ENCODE measurements at regions not wholly inside any gene's neighbourhood (a gene's known extent, or its start where the extent isn't known, plus 50 kb on each side); places are given as distances from the start of the nearest gene placed in this dataset.

- TF ChIP-seq CBX5 (IDR thresholded peaks at IDR 0.05; ENCODE audit: low read depth) (no peak), STAT1 (conservative IDR thresholded peaks at IDR 0.05) (no peak), ZNF24 (IDR thresholded peaks at IDR 0.05) (no peak), MEF2A (IDR thresholded peaks at IDR 0.05; ENCODE audit: insufficient read depth, low read depth, low read length) (no peak), RBBP5 (conservative IDR thresholded peaks at IDR 0.05) (no peak), MTA3 (IDR thresholded peaks at IDR 0.05; ENCODE audit: borderline replicate concordance, low read length) (no peak), ZNF217 (IDR thresholded peaks at IDR 0.05) (no peak), BACH1 (IDR thresholded peaks at IDR 0.05; ENCODE audit: borderline replicate concordance) (no peak), IKZF1 (conservative IDR thresholded peaks at IDR 0.05) (no peak), FOXM1 (IDR thresholded peaks at IDR 0.05; ENCODE audit: low read depth, low read length) (no peak), ZNF622 (IDR thresholded peaks at IDR 0.05) (no peak)
Measured at GRCh38 chr1:199780091-199780490, 247.4 kb upstream of the NR5A2 start (continued).

GRCh38 chr1:199780948-199781670 lies 246.4 kb upstream of the NR5A2 start:
- no peak overlapping the region for H3K4me2 ChIP-seq (ENCODE audit: control insufficient read depth, insufficient read depth)
- intact Hi-C loops (cut with micrococcal nuclease; ENCODE audit: unreplicated experiment) (no loop called here), in situ Hi-C loops (cut with MboI) (no loop called here)
- TF ChIP-seq RB1 (IDR thresholded peaks at IDR 0.05; ENCODE audit: borderline replicate concordance) = no peak
- H3K9me3 ChIP-seq (replicated peaks; ENCODE audit: control insufficient read depth, insufficient read depth, low read length) = no peaks in the 10 kb centered on the region
- H3K4me3 ChIP-seq = no peak overlapping the region
- H3K79me2 ChIP-seq (ENCODE audit: control insufficient read depth, insufficient read depth, low read length) = no peaks in the 10 kb centered on the region
- ChIA-PET SMC1A (ENCODE audit: uncharacterized antibody, unreplicated experiment) (interaction anchor here (1.0 kb wide), 1 partner anchor 24 kb away, joined by 3 read pairs; no protein-coding TSS in a partner anchor), POLR2A (no interaction called here), RAD21 (ENCODE audit: unreplicated experiment) (no interaction called here), CTCF (interaction anchor here (0.6 kb wide), 1 partner anchor 24 kb away, joined by 3 read pairs; no protein-coding TSS in a partner anchor)
- no peak overlapping the region for H3K27ac ChIP-seq (ENCODE audit: control insufficient read depth, insufficient read depth)
- DNase-seq (ENCODE audit: low read depth, low spot score) = no peak
- no TSS peak for BruUV-seq (replicated peaks)
- WGBS (ENCODE audit: insufficient coverage, insufficient replicate concordance, low lambda C conversion rate, missing lambda C conversion rate) = 88% methylated on average over 2 of the region's 2 CpGs
- H4K20me1 ChIP-seq (ENCODE audit: control insufficient read depth, insufficient read depth) = no peaks in the 10 kb centered on the region
- H2AFZ ChIP-seq (ENCODE audit: control insufficient read depth, low read depth, low read length) = no peak overlapping the region
- H3K27me3 ChIP-seq (replicated peaks in 1 of 2; ENCODE audit: control insufficient read depth in 2 of 2, insufficient read depth in 2 of 2, low read length in 1 of 2) = no peaks in the 10 kb centered on the region
- no peaks in the 10 kb centered on the region for H3K4me1 ChIP-seq (ENCODE audit: control insufficient read depth, insufficient read depth, low read length)
- no peak overlapping the region for H3K9ac ChIP-seq (ENCODE audit: control insufficient read depth, insufficient read depth, low read length)
- FAIRE-seq = no peak
- no peak for ATAC-seq
- no peaks in the 10 kb centered on the region for H3K36me3 ChIP-seq (ENCODE audit: control insufficient read depth in 2 of 2, insufficient read depth in 2 of 2, low read length in 1 of 2)
